HL-60 (cell line): ENCODE measurements at regions not wholly inside any gene's neighbourhood (a gene's known extent, or its start where the extent isn't known, plus 50 kb on each side); places are given as distances from the start of the nearest gene placed in this dataset.

Experiments used
- DNase-seq, 2 experiments: peaks; one replicate each; pipeline ENCODE4 v3.0.0-alpha.2; 2010 to 2020; ENCODE audit warnings: low read depth in 1 of 2, low spot score in 1 of 2
- H3K27ac ChIP-seq: fragments of 250-450 bp; sonication (Bioruptor Pico); replicated peaks from 2 replicates; pipeline ENCODE4 v1.5.1; 2020; ENCODE audit warnings: mild to moderate bottlenecking, moderate library complexity
- H3K27me3 ChIP-seq: fragments of 250-450 bp; sonication (Bioruptor Pico); 2 replicates; pipeline ENCODE4 v1.5.1; 2021; ENCODE audit warnings: mild to moderate bottlenecking, moderate library complexity; ENCODE audit not compliant: insufficient read depth, poor library complexity, severe bottlenecking
- H3K4me3 ChIP-seq: replicated peaks from 2 replicates; pipeline ENCODE4 v1.5.1; 2011; ENCODE audit warnings: mild to moderate bottlenecking, control low read depth, low read length; ENCODE audit not compliant: insufficient read depth
- CTCF ChIP-seq: IDR thresholded peaks from one replicate; pipeline ENCODE4 v1.5.1; 2011; ENCODE audit warnings: low read length, control low read depth, inconsistent platforms; ENCODE audit not compliant: insufficient read depth
- GABPA ChIP-seq: IDR thresholded peaks from 2 replicates; pipeline ENCODE4 v1.6.1; 2012; ENCODE audit warnings: low read depth
- POLR2AphosphoS5 ChIP-seq: IDR thresholded peaks from 2 replicates; pipeline ENCODE4 v1.6.1; 2012; ENCODE audit warnings: low read depth
- REST ChIP-seq: IDR thresholded peaks from 2 replicates; pipeline ENCODE4 v1.6.1; 2012; ENCODE audit warnings: low read depth; ENCODE audit not compliant: insufficient replicate concordance
- SPI1 ChIP-seq: IDR thresholded peaks from 2 replicates; pipeline ENCODE4 v1.6.1; 2012; ENCODE audit warnings: low read depth, mild to moderate bottlenecking, borderline replicate concordance

GRCh38 chr7:47078241-47078640 lies 503.7 kb downstream of the TNS3 start:
- TF ChIP-seq REST: no peak
- no peak for TF ChIP-seq SPI1
- TF ChIP-seq CTCF: no peak
- TF ChIP-seq POLR2AphosphoS5: no peak
- no peak for TF ChIP-seq GABPA
- no peak overlapping the region for H3K4me3 ChIP-seq
- H3K27ac ChIP-seq: no peak overlapping the region
- H3K27me3 ChIP-seq: no peaks in the 10 kb centered on the region
- no peak for DNase-seq

- DNase-seq: no peak
- H3K27me3 ChIP-seq: no peaks in the 10 kb centered on the region
- no peak overlapping the region for H3K27ac ChIP-seq
- no peak for TF ChIP-seq CTCF
- TF ChIP-seq GABPA: no peak
- TF ChIP-seq POLR2AphosphoS5: no peak
- no peak for TF ChIP-seq REST
- no peak for TF ChIP-seq SPI1
- no peak overlapping the region for H3K4me3 ChIP-seq
Observed at GRCh38 chr7:47074702-47075153, 507.2 kb downstream of the TNS3 start.

GRCh38 chr7:47073284-47073683 lies 508.6 kb downstream of the TNS3 start:
- TF ChIP-seq GABPA (no peak), SPI1 (no peak), REST (no peak)
- no peak for DNase-seq
- Histone ChIP-seq H3K27me3 (no peaks in the 10 kb centered on the region), H3K27ac (no peak overlapping the region), H3K4me3 (no peak overlapping the region)

GRCh38 chr7:47071866-47072265 lies 510.0 kb downstream of the TNS3 start:
- no peak overlapping the region for H3K27ac ChIP-seq
- no peak overlapping the region for H3K4me3 ChIP-seq
- DNase-seq: no peak
- H3K27me3 ChIP-seq: no peaks in the 10 kb centered on the region
- no peak for TF ChIP-seq GABPA
